MCF 10A (cell line): ENCODE measurements at regions not wholly inside any gene's neighbourhood (a gene's known extent, or its start where the extent isn't known, plus 50 kb on each side); places are given as distances from the start of the nearest gene placed in this dataset.

ENCODE experiments used
- BruUV-seq: library from RNA; stranded (reverse); fragments of 400-500 nt; replicated peaks from 2 replicates; lab custom pipeline; 2021; lab: Mats Ljungman, UMichigan
- CTCF ChIA-PET: fragments of 300-600 bp; sonication (Branson Sonifier 250); formaldehyde crosslinking; extraction: SDS; loops from one replicate; lab custom pipeline; 2021; ENCODE audit warnings: antibody characterized with exemption, inconsistent platforms; lab: Yijun Ruan, JAX
- POLR2A ChIA-PET: fragments of 300-600, 350-650 bp; sonication (Branson Sonifier 250); formaldehyde crosslinking; extraction: SDS; loops from one replicate; lab custom pipeline; 2020; ENCODE audit warnings: antibody characterized with exemption, inconsistent platforms; lab: Yijun Ruan, JAX
- DNase-seq: peaks from one replicate; pipeline ENCODE4 v3.0.0-alpha.2; 2018; ENCODE audit not compliant: unreplicated experiment
- H3K27ac Mint-ChIP-seq: one replicate; pipeline ENCODE4 v1.8.0; 2022; ENCODE audit warnings: mild to moderate bottlenecking, low read depth, mixed read lengths; ENCODE audit not compliant: unreplicated experiment
- H3K27me3 Mint-ChIP-seq: one replicate; pipeline ENCODE4 v1.8.0; 2022; ENCODE audit warnings: mixed read lengths; ENCODE audit not compliant: insufficient read depth, unreplicated experiment
- H3K36me3 Mint-ChIP-seq: one replicate; pipeline ENCODE4 v1.8.0; 2022; ENCODE audit warnings: mild to moderate bottlenecking, moderate library complexity, mixed read lengths; ENCODE audit not compliant: insufficient read depth, unreplicated experiment
- H3K4me1 Mint-ChIP-seq: one replicate; pipeline ENCODE4 v1.8.0; 2022; ENCODE audit warnings: mixed read lengths; ENCODE audit not compliant: insufficient read depth, unreplicated experiment
- H3K4me3 Mint-ChIP-seq: one replicate; pipeline ENCODE4 v1.8.0; 2022; ENCODE audit warnings: mild to moderate bottlenecking, moderate library complexity, mixed read lengths; ENCODE audit not compliant: unreplicated experiment
- H3K9me3 Mint-ChIP-seq: one replicate; pipeline ENCODE4 v1.8.0; 2022; ENCODE audit warnings: mixed read lengths; ENCODE audit not compliant: unreplicated experiment
- CTCF ChIP-seq: fragments of 200-600 bp; IDR thresholded peaks from one replicate; pipeline ENCODE4 v1.8.0; 2022; ENCODE audit warnings: antibody characterized with exemption, mild to moderate bottlenecking; ENCODE audit not compliant: unreplicated experiment
- intact Hi-C: fragments of 100-400 bp; cut with micrococcal nuclease; formaldehyde crosslinking; loops from 2 replicates; pipeline ENCODE4 v1.14.1; 2022

GRCh38 chr13:44763615-44764301, 187.6 kb upstream of the TSC22D1 start:
- POLR2A ChIA-PET, result interaction anchor here (0.6 kb wide), 1 partner anchor 36 kb away, joined by 3 read pairs; no protein-coding TSS in a partner anchor
- H3K4me3 Mint-ChIP-seq, result no peak overlapping the region
- no TSS peak for BruUV-seq

GRCh38 chr13:44762911-44763310, 186.8 kb upstream of the TSC22D1 start:
- intact Hi-C loops, result no loop called here
- POLR2A ChIA-PET, result interaction anchor here (0.6 to 0.9 kb wide), 2 partner anchors 37 to 52 kb away, joined by 3 read pairs; no protein-coding TSS in a partner anchor
- Mint-ChIP-seq H3K4me3 (no peak overlapping the region), H3K27me3 (no peaks in the 10 kb centered on the region), H3K9me3 (no peaks in the 10 kb centered on the region), H3K36me3 (no peaks in the 10 kb centered on the region), H3K27ac (no peak overlapping the region), H3K4me1 (peaks cover 49% of the 10 kb centered on the region)
- CTCF ChIA-PET, result interaction anchor here (0.6 to 1.3 kb wide), 4 partner anchors 17 to 207 kb away, joined by 3 to 5 read pairs (median 3); no protein-coding TSS in a partner anchor
- BruUV-seq, result no TSS peak
- no peak for TF ChIP-seq CTCF
- no peak for DNase-seq

More at GRCh38 chr13:44763615-44764301, 187.6 kb upstream of the TSC22D1 start:
- Mint-ChIP-seq H3K27me3 (no peaks in the 10 kb centered on the region), H3K9me3 (no peaks in the 10 kb centered on the region), H3K4me1 (peaks cover 46% of the 10 kb centered on the region), H3K36me3 (no peaks in the 10 kb centered on the region), H3K27ac (no peak overlapping the region)
- TF ChIP-seq CTCF, result no peak
- peak; percentile 40 for DNase-seq
- intact Hi-C loops, result no loop called here
- CTCF ChIA-PET, result interaction anchor here (0.7 to 1.3 kb wide), 3 partner anchors 37 to 207 kb away, joined by 3 to 5 read pairs (median 3); no protein-coding TSS in a partner anchor

- no peaks in the 10 kb centered on the region for H3K9me3 Mint-ChIP-seq
- peaks cover 49% of the 10 kb centered on the region for H3K4me1 Mint-ChIP-seq
- POLR2A ChIA-PET, result interaction anchor here (0.6 to 1.0 kb wide), 2 partner anchors 29 to 63 kb away, joined by 3 read pairs; no protein-coding TSS in a partner anchor
- no peaks in the 10 kb centered on the region for H3K27me3 Mint-ChIP-seq
- H3K36me3 Mint-ChIP-seq, result no peaks in the 10 kb centered on the region
- no peak for TF ChIP-seq CTCF
- intact Hi-C loops, result no loop called here
- H3K4me3 Mint-ChIP-seq, result no peak overlapping the region
- no TSS peak for BruUV-seq
- DNase-seq, result no peak
- CTCF ChIA-PET, result interaction anchor here (0.6 to 0.8 kb wide), 3 partner anchors 13 to 1706 kb away, joined by 3 to 4 read pairs (median 3); no protein-coding TSS in a partner anchor
- H3K27ac Mint-ChIP-seq, result peak overlapping the region; percentile 95
These were observed 184.3 kb upstream of the TSC22D1 start for GRCh38 chr13:44760434-44760833.
